ENCODE measurements at regions not wholly inside any gene's neighbourhood (a gene's known extent, or its start where the extent isn't known, plus 50 kb on each side); places are given as distances from the start of the nearest gene placed in this dataset.

DNA sequence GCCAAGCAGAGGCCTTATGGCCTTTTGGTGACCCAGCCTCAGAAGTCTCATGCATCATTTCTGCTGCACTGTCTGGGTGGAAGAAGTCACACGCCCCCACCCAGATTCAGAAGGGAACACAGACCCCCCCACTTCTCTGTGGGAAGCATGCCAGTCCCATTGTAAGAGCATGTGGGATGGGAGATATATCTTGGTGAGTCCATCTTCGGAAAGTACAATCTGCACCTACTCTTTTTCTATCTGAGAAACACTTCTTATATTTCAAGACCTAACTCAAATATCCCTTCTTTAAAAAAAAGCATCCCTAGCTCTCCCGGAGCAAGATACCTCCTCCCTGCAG is 159.6 kb upstream of the FGGY start:
- TF ChIP-seq, protein P1, sequence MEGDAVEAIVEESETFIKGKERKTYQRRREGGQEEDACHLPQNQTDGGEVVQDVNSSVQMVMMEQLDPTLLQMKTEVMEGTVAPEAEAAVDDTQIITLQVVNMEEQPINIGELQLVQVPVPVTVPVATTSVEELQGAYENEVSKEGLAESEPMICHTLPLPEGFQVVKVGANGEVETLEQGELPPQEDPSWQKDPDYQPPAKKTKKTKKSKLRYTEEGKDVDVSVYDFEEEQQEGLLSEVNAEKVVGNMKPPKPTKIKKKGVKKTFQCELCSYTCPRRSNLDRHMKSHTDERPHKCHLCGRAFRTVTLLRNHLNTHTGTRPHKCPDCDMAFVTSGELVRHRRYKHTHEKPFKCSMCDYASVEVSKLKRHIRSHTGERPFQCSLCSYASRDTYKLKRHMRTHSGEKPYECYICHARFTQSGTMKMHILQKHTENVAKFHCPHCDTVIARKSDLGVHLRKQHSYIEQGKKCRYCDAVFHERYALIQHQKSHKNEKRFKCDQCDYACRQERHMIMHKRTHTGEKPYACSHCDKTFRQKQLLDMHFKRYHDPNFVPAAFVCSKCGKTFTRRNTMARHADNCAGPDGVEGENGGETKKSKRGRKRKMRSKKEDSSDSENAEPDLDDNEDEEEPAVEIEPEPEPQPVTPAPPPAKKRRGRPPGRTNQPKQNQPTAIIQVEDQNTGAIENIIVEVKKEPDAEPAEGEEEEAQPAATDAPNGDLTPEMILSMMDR (conservative IDR thresholded peaks at IDR 0.05; ENCODE audit: low read length), result no peak
- TF ChIP-seq EZH2phosphoT487 (IDR thresholded peaks at IDR 0.05; ENCODE audit: borderline replicate concordance), result no peak

All from Loucy (cell line).